H9 (cell line): ENCODE measurements at regions not wholly inside any gene's neighbourhood (a gene's known extent, or its start where the extent isn't known, plus 50 kb on each side); places are given as distances from the start of the nearest gene placed in this dataset.

Experiments
- DNase-seq: peaks from one replicate; pipeline ENCODE4 v3.0.0-alpha.2; 2017
- H2AFZ ChIP-seq: one replicate; pipeline ENCODE4 v1.6.1; 2013; ENCODE audit warnings: mild to moderate bottlenecking, low read length, control low read depth, moderate library complexity
- H2AK5ac ChIP-seq: 2 replicates; pipeline ENCODE4 v1.6.1; 2013; ENCODE audit warnings: low read length, control low read depth, mixed read lengths; ENCODE audit not compliant: insufficient read length
- H2BK120ac ChIP-seq: one replicate; pipeline ENCODE4 v1.6.1; 2013; ENCODE audit warnings: low read depth, mild to moderate bottlenecking, low read length, control low read depth, inconsistent platforms; ENCODE audit not compliant: poor library complexity, severe bottlenecking
- H2BK12ac ChIP-seq: 2 replicates; pipeline ENCODE4 v1.6.1; 2013; ENCODE audit warnings: low read length, control low read depth, mixed read lengths, low read depth; ENCODE audit not compliant: insufficient read length
- H2BK15ac ChIP-seq: 2 replicates; pipeline ENCODE4 v1.6.1; 2013; ENCODE audit warnings: low read depth, low read length, control low read depth
- H2BK20ac ChIP-seq: one replicate; pipeline ENCODE4 v1.6.1; 2013; ENCODE audit warnings: low read depth, mild to moderate bottlenecking, low read length, control low read depth, inconsistent platforms; ENCODE audit not compliant: poor library complexity, severe bottlenecking
- H2BK5ac ChIP-seq: 2 replicates; pipeline ENCODE4 v1.6.1; 2013; ENCODE audit warnings: low read length, control low read depth, mixed read lengths; ENCODE audit not compliant: insufficient read length
- H3K14ac ChIP-seq: 2 replicates; pipeline ENCODE4 v1.6.1; 2013; ENCODE audit warnings: low read length, control low read depth; ENCODE audit not compliant: insufficient read depth
- H3K18ac ChIP-seq: 2 replicates; pipeline ENCODE4 v1.6.1; 2013; ENCODE audit warnings: low read depth, mild to moderate bottlenecking, mixed read lengths, low read length, control low read depth; ENCODE audit not compliant: insufficient read length
- H3K23ac ChIP-seq: 2 replicates; pipeline ENCODE4 v1.6.1; 2013; ENCODE audit warnings: low read length, control low read depth, mixed read lengths, low read depth; ENCODE audit not compliant: insufficient read length
- H3K23me2 ChIP-seq: 2 replicates; pipeline ENCODE4 v1.6.1; 2013; ENCODE audit warnings: low read depth, mild to moderate bottlenecking, mixed read lengths, low read length, control low read depth; ENCODE audit not compliant: insufficient read length, poor library complexity, severe bottlenecking
- H3K27ac ChIP-seq: 2 replicates; pipeline ENCODE4 v1.5.1; 2013; ENCODE audit warnings: low read length, control low read depth, mixed read lengths, low read depth; ENCODE audit not compliant: insufficient read length
- H3K27me3 ChIP-seq: 2 replicates; pipeline ENCODE4 v1.6.1; 2013; ENCODE audit warnings: low read length, control low read depth, inconsistent platforms; ENCODE audit not compliant: insufficient read depth
- H3K4ac ChIP-seq: 2 replicates; pipeline ENCODE4 v1.6.1; 2013; ENCODE audit warnings: low read depth, mild to moderate bottlenecking, control low read depth, inconsistent platforms, low read length, moderate library complexity
- H3K4me1 ChIP-seq: 2 replicates; pipeline ENCODE4 v1.6.1; 2013; ENCODE audit warnings: low read length, control low read depth, inconsistent platforms; ENCODE audit not compliant: insufficient read depth
- H3K4me2 ChIP-seq: 2 replicates; pipeline ENCODE4 v1.6.1; 2013; ENCODE audit warnings: low read length, control low read depth, mixed read lengths; ENCODE audit not compliant: insufficient read length, insufficient read depth
- H3K56ac ChIP-seq: 2 replicates; pipeline ENCODE4 v1.6.1; 2013; ENCODE audit warnings: low read depth, mild to moderate bottlenecking, mixed read lengths, low read length, control low read depth; ENCODE audit not compliant: insufficient read length
- H3K79me1 ChIP-seq: 2 replicates; pipeline ENCODE4 v1.6.1; 2013; ENCODE audit warnings: low read depth, mild to moderate bottlenecking, moderate library complexity, low read length, control low read depth, inconsistent platforms; ENCODE audit not compliant: insufficient read depth, poor library complexity, severe bottlenecking
- H3K79me2 ChIP-seq: 2 replicates; pipeline ENCODE4 v1.6.1; 2013; ENCODE audit warnings: low read length, control low read depth, inconsistent platforms; ENCODE audit not compliant: insufficient read depth
- H3K9ac ChIP-seq: 2 replicates; pipeline ENCODE4 v1.6.1; 2013; ENCODE audit warnings: low read length, control low read depth, mixed read lengths; ENCODE audit not compliant: insufficient read length; ENCODE audit errors: extremely low read depth
- H3K9me3 ChIP-seq: one replicate; pipeline ENCODE4 v1.6.1; 2013; ENCODE audit warnings: low read depth, low read length, inconsistent platforms; ENCODE audit not compliant: control insufficient read depth
- H3T11ph ChIP-seq: one replicate; pipeline ENCODE4 v1.6.1; 2013; ENCODE audit warnings: mild to moderate bottlenecking, low read length, control low read depth, inconsistent platforms
- H4K20me1 ChIP-seq: one replicate; pipeline ENCODE4 v1.6.1; 2013; ENCODE audit not compliant: control insufficient read depth, insufficient read length, insufficient read depth
- H4K5ac ChIP-seq: 2 replicates; pipeline ENCODE4 v1.6.1; 2013; ENCODE audit warnings: low read depth, mild to moderate bottlenecking, mixed read lengths, low read length, control low read depth; ENCODE audit not compliant: insufficient read length
- H4K8ac ChIP-seq: replicated peaks from 2 replicates; pipeline ENCODE4 v1.6.1; 2013; ENCODE audit warnings: low read length, control low read depth, mixed read lengths, low read depth; ENCODE audit not compliant: insufficient read length
- H4K91ac ChIP-seq: 2 replicates; pipeline ENCODE4 v1.6.1; 2013; ENCODE audit warnings: low read depth, mild to moderate bottlenecking, moderate library complexity, mixed read lengths, low read length, control low read depth; ENCODE audit not compliant: insufficient read length
- H3K27ac Mint-ChIP-seq, 3 experiments: 2 replicates in 2 of 3; 3 replicates in 1 of 3; pipeline ENCODE4 v1.8.0; 2020 to 2021; ENCODE audit warnings: mixed read lengths in 3 of 3, mild to moderate bottlenecking in 1 of 3, moderate library complexity in 1 of 3
- H3K27me3 Mint-ChIP-seq: 2 replicates; pipeline ENCODE4 v1.8.0; 2021; ENCODE audit warnings: low read depth, mild to moderate bottlenecking, moderate library complexity, mixed read lengths
- H3K36me3 Mint-ChIP-seq, 3 experiments: 2 replicates in 2 of 3; 3 replicates in 1 of 3; pipeline ENCODE4 v1.8.0; 2020 to 2021; ENCODE audit warnings: low read depth in 3 of 3, mixed read lengths in 3 of 3; ENCODE audit not compliant: insufficient read depth in 1 of 3
- H3K4me1 Mint-ChIP-seq, 2 experiments: 2 replicates each; pipeline ENCODE4 v1.8.0; 2020; ENCODE audit warnings: mixed read lengths in 2 of 2
- H3K4me3 Mint-ChIP-seq, 2 experiments: 2 replicates in 1 of 2; 3 replicates in 1 of 2; pipeline ENCODE4 v1.8.0; 2020 to 2021; ENCODE audit warnings: mild to moderate bottlenecking in 2 of 2, mixed read lengths in 2 of 2, moderate library complexity in 1 of 2
- H3K9me3 Mint-ChIP-seq, 2 experiments: 2 replicates in 1 of 2; 3 replicates in 1 of 2; pipeline ENCODE4 v1.8.0; 2020; ENCODE audit warnings: mild to moderate bottlenecking in 2 of 2, mixed read lengths in 2 of 2, moderate library complexity in 1 of 2
- CTCF ChIP-seq: fragments of 200-600 bp; sonication (generic); conservative IDR thresholded peaks from 3 replicates; pipeline ENCODE4 v1.8.0; 2021; ENCODE audit warnings: antibody characterized with exemption, mild to moderate bottlenecking
- WGBS: extraction: QIAGEN DNeasy Blood & Tissue Kit; methylation state at CpG from one replicate; pipeline ENCODE4 v1.1.7; 2013; ENCODE audit warnings: missing lambda C conversion rate, low lambda C conversion rate, mixed read lengths; ENCODE audit not compliant: insufficient read length; ENCODE audit errors: extremely low coverage; 5-methylcytosine and 5-hydroxymethylcytosine counted together

- peaks cover 6 to 9% of the 10 kb centered on the region in 2 experiments for H3K9me3 Mint-ChIP-seq
- 0 out of 2 replicates have a peak, but pooled peaks cover 4% of the 10 kb centered on the region for H3K4me1 ChIP-seq
Observed at GRCh38 chr20:7302250-7302649, 534.8 kb downstream of the BMP2 start.

More at GRCh38 chr20:7302250-7302649, 534.8 kb downstream of the BMP2 start:
- Histone ChIP-seq H3K27me3 (no peaks in the 10 kb centered on the region), H2BK12ac (no peak overlapping the region), H3K79me1 (no peaks in the 10 kb centered on the region), H3K4ac (no peak overlapping the region; the same call in 1 of the 2 replicates), H3K9ac (no peak overlapping the region), H3K23me2 (no peaks in the 10 kb centered on the region), H4K91ac (no peak overlapping the region), H3K4me2 (no peak overlapping the region), H4K20me1 (no peaks in the 10 kb centered on the region), H3K14ac (no peak overlapping the region), H3K23ac (no peak overlapping the region), H2BK15ac (no peak overlapping the region), H3K27ac (no peak overlapping the region), H2AK5ac (no peak overlapping the region), H2AFZ (no peak overlapping the region), H3K56ac (no peak overlapping the region), H3T11ph (no peak overlapping the region), H3K79me2 (no peaks in the 10 kb centered on the region), H3K18ac (no peak overlapping the region), H2BK5ac (no peak overlapping the region), H4K8ac (no peak overlapping the region), H2BK120ac (no peak overlapping the region), H3K9me3 (no peaks in the 10 kb centered on the region), H2BK20ac (no peak overlapping the region), H4K5ac (no peak overlapping the region)
- H3K27me3 Mint-ChIP-seq, result no peaks in the 10 kb centered on the region
- DNase-seq, result peak; percentile 38
- H3K4me3 Mint-ChIP-seq, result no peak overlapping the region; a peak in 2 of 5 replicates
- H3K36me3 Mint-ChIP-seq, result peaks cover 0 to 9% (median 4%) of the 10 kb centered on the region in 3 experiments; a peak in 4 of 7 replicates
- no peak for TF ChIP-seq CTCF
- peaks cover 8 to 11% of the 10 kb centered on the region in 2 experiments for H3K4me1 Mint-ChIP-seq
- no CpG with 5 or more reads among the region's 2 CpGs for WGBS
- H3K27ac Mint-ChIP-seq, result peak overlapping the region in 1 of 3 experiments; percentile 91; a peak in 3 of 7 replicates
